Bronchial epithelial cell (primary cell): ENCODE measurements at regions not wholly inside any gene's neighbourhood (a gene's known extent, or its start where the extent isn't known, plus 50 kb on each side); places are given as distances from the start of the nearest gene placed in this dataset.
A peak's percentile ranks its signal among the peaks of the same experiment; 100 is the strongest.

Experiments
- DNase-seq: peaks from one replicate; pipeline ENCODE4 v3.0.0-alpha.2; 2010; ENCODE audit warnings: low read depth
- FAIRE-seq: peaks from 2 replicates; lab custom pipeline; 2011; peaks lifted over from hg19 to GRCh38; lab: Jason Lieb, UNC
- H3K27me3 ChIP-seq: 2 replicates; pipeline ENCODE4 v1.5.1; 2011; ENCODE audit warnings: low read length; ENCODE audit not compliant: control insufficient read depth, insufficient read depth
- H3K36me3 ChIP-seq: 2 replicates; pipeline ENCODE4 v1.5.1; 2011; ENCODE audit warnings: low read length; ENCODE audit not compliant: control insufficient read depth, insufficient read depth
- H3K4me3 ChIP-seq: 2 replicates; pipeline ENCODE4 v1.5.1; 2011; ENCODE audit warnings: mild to moderate bottlenecking, low read depth, low read length, control low read depth
- CTCF ChIP-seq: IDR thresholded peaks from 2 replicates; pipeline ENCODE4 v1.5.1; 2011; ENCODE audit warnings: mild to moderate bottlenecking, moderate library complexity, low read length, control low read depth, inconsistent platforms; ENCODE audit not compliant: insufficient read depth, severe bottlenecking

- TF ChIP-seq CTCF: no peak
Measured at GRCh38 chr2:207227062-207227748, 61.5 kb upstream of the KLF7 start.

GRCh38 chr2:207227749-207228145 is 62.0 kb upstream of the KLF7 start:
- FAIRE-seq (no peak), DNase-seq (no peak)
- Histone ChIP-seq H3K36me3 (no peaks in the 10 kb centered on the region), H3K27me3 (no peaks in the 10 kb centered on the region), H3K4me3 (no peak overlapping the region)
- TF ChIP-seq CTCF: no peak

More at GRCh38 chr2:207227062-207227748, 61.5 kb upstream of the KLF7 start:
- Histone ChIP-seq H3K27me3 (no peaks in the 10 kb centered on the region), H3K4me3 (no peak overlapping the region), H3K36me3 (no peaks in the 10 kb centered on the region)
- DNase-seq: no peak
- no peak for FAIRE-seq

GRCh38 chr2:207228402-207228801 is 62.7 kb upstream of the KLF7 start:
- TF ChIP-seq CTCF: no peak
- H3K36me3 ChIP-seq: no peaks in the 10 kb centered on the region
- no peaks in the 10 kb centered on the region for H3K27me3 ChIP-seq
- DNase-seq: no peak
- no peak overlapping the region for H3K4me3 ChIP-seq
- no peak for FAIRE-seq

- Histone ChIP-seq H3K4me3 (no peak overlapping the region), H3K27me3 (no peaks in the 10 kb centered on the region), H3K36me3 (no peaks in the 10 kb centered on the region)
- TF ChIP-seq CTCF: no peak
- DNase-seq (no peak), FAIRE-seq (no peak)
Measured at GRCh38 chr2:207229161-207229560, 63.4 kb upstream of the KLF7 start.

GRCh38 chr2:207230261-207231105 is 64.7 kb upstream of the KLF7 start:
- no peak overlapping the region for H3K4me3 ChIP-seq
- no peak for DNase-seq
- FAIRE-seq: no peak
- H3K36me3 ChIP-seq: no peaks in the 10 kb centered on the region
- H3K27me3 ChIP-seq: no peaks in the 10 kb centered on the region
- peak; percentile 50 for TF ChIP-seq CTCF
